Osteocyte (in vitro differentiated cells): ENCODE measurements at regions not wholly inside any gene's neighbourhood (a gene's known extent, or its start where the extent isn't known, plus 50 kb on each side); places are given as distances from the start of the nearest gene placed in this dataset.

Source experiments
- DNase-seq: peaks from one replicate; pipeline ENCODE4 v3.0.0; 2021; ENCODE audit warnings: mixed read lengths; ENCODE audit not compliant: unreplicated experiment; ENCODE audit errors: extremely low spot score
- H3K27ac Mint-ChIP-seq: one replicate; pipeline ENCODE4 v1.8.0; 2021; ENCODE audit warnings: mild to moderate bottlenecking, mixed read lengths; ENCODE audit not compliant: unreplicated experiment
- H3K27me3 Mint-ChIP-seq: one replicate; pipeline ENCODE4 v1.8.0; 2021; ENCODE audit warnings: mixed read lengths; ENCODE audit not compliant: unreplicated experiment
- H3K36me3 Mint-ChIP-seq: one replicate; pipeline ENCODE4 v1.8.0; 2021; ENCODE audit warnings: mixed read lengths; ENCODE audit not compliant: unreplicated experiment
- H3K4me1 Mint-ChIP-seq: one replicate; pipeline ENCODE4 v1.8.0; 2021; ENCODE audit warnings: mixed read lengths; ENCODE audit not compliant: unreplicated experiment
- H3K4me3 Mint-ChIP-seq: one replicate; pipeline ENCODE4 v1.8.0; 2021; ENCODE audit warnings: mild to moderate bottlenecking, moderate library complexity, mixed read lengths; ENCODE audit not compliant: unreplicated experiment
- H3K9me3 Mint-ChIP-seq: one replicate; pipeline ENCODE4 v1.8.0; 2021; ENCODE audit warnings: mixed read lengths; ENCODE audit not compliant: unreplicated experiment
- CTCF ChIP-seq: fragments of 200-600 bp; sonication (generic); IDR thresholded peaks from 2 replicates; pipeline ENCODE4 v1.5.0; 2021; ENCODE audit warnings: antibody characterized with exemption, mild to moderate bottlenecking, moderate library complexity

- Mint-ChIP-seq H3K27ac (no peak overlapping the region), H3K9me3 (no peaks in the 10 kb centered on the region), H3K36me3 (no peaks in the 10 kb centered on the region), H3K4me1 (peaks cover 8% of the 10 kb centered on the region), H3K4me3 (no peak overlapping the region), H3K27me3 (peaks cover 7% of the 10 kb centered on the region)
- no peak for TF ChIP-seq CTCF
- no peak for DNase-seq
Observed at GRCh38 chr2:21270708-21271122, 146.9 kb downstream of the TDRD15 start.

GRCh38 chr2:21276163-21276562, 152.4 kb downstream of the TDRD15 start:
- H3K4me3 Mint-ChIP-seq, result no peak overlapping the region
- DNase-seq, result no peak
- H3K36me3 Mint-ChIP-seq, result no peaks in the 10 kb centered on the region
- peaks cover 12% of the 10 kb centered on the region for H3K27me3 Mint-ChIP-seq
- H3K9me3 Mint-ChIP-seq, result no peaks in the 10 kb centered on the region
- no peak overlapping the region for H3K27ac Mint-ChIP-seq
- no peaks in the 10 kb centered on the region for H3K4me1 Mint-ChIP-seq
- no peak for TF ChIP-seq CTCF

GRCh38 chr2:21277068-21278056, 153.6 kb downstream of the TDRD15 start:
- Mint-ChIP-seq H3K27ac (no peak overlapping the region), H3K9me3 (no peaks in the 10 kb centered on the region), H3K27me3 (peaks cover 9% of the 10 kb centered on the region), H3K4me3 (no peak overlapping the region), H3K36me3 (no peaks in the 10 kb centered on the region), H3K4me1 (no peaks in the 10 kb centered on the region)
- no peak for TF ChIP-seq CTCF
- no peak for DNase-seq

GRCh38 chr2:21279525-21279924, 155.8 kb downstream of the TDRD15 start:
- Mint-ChIP-seq H3K27me3 (peaks cover 13% of the 10 kb centered on the region), H3K4me1 (no peaks in the 10 kb centered on the region), H3K36me3 (no peaks in the 10 kb centered on the region), H3K27ac (no peak overlapping the region), H3K4me3 (no peak overlapping the region), H3K9me3 (no peaks in the 10 kb centered on the region)
- TF ChIP-seq CTCF, result no peak
- DNase-seq, result no peak

GRCh38 chr2:21280793-21281192, 157.0 kb downstream of the TDRD15 start:
- Mint-ChIP-seq H3K27me3 (peaks cover 17% of the 10 kb centered on the region), H3K9me3 (no peaks in the 10 kb centered on the region), H3K27ac (no peak overlapping the region), H3K4me3 (no peak overlapping the region), H3K36me3 (no peaks in the 10 kb centered on the region), H3K4me1 (no peaks in the 10 kb centered on the region)
- TF ChIP-seq CTCF, result no peak
- DNase-seq, result no peak
